ENCODE measurements at regions not wholly inside any gene's neighbourhood (a gene's known extent, or its start where the extent isn't known, plus 50 kb on each side); places are given as distances from the start of the nearest gene placed in this dataset.

DNA sequence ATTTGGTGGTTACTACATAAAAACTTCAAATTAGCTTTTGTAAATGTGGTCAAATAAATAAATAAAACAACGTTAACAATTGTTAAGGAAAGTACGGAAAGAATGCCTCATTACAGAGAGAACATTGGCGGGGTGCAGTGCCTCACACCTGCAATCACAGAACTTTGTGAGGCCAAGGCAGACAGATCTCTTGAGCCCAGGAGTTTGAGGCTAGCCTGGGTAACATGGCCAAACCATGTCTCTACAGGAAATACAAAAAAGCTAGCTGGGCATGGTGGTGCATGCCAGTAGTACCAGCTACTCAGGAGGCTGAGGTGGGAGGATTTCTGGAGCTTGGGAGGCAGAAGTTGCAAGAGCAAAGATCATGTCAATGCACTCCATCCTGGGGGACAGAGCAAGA is 59.4 kb upstream of the VPREB1 start:
- TF ChIP-seq, protein P1, sequence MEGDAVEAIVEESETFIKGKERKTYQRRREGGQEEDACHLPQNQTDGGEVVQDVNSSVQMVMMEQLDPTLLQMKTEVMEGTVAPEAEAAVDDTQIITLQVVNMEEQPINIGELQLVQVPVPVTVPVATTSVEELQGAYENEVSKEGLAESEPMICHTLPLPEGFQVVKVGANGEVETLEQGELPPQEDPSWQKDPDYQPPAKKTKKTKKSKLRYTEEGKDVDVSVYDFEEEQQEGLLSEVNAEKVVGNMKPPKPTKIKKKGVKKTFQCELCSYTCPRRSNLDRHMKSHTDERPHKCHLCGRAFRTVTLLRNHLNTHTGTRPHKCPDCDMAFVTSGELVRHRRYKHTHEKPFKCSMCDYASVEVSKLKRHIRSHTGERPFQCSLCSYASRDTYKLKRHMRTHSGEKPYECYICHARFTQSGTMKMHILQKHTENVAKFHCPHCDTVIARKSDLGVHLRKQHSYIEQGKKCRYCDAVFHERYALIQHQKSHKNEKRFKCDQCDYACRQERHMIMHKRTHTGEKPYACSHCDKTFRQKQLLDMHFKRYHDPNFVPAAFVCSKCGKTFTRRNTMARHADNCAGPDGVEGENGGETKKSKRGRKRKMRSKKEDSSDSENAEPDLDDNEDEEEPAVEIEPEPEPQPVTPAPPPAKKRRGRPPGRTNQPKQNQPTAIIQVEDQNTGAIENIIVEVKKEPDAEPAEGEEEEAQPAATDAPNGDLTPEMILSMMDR (IDR thresholded peaks at IDR 0.05; ENCODE audit: control extremely low read depth in 1 of 3, insufficient read depth in 1 of 3, low read depth in 1 of 3, low read length in 3 of 3): no peak
- TF ChIP-seq SP1 (IDR thresholded peaks at IDR 0.05; ENCODE audit: low read depth, low read length) (no peak), EZH2 (IDR thresholded peaks at IDR 0.05; ENCODE audit: low read depth, low read length, severe bottlenecking) (no peak), ATF2 (IDR thresholded peaks at IDR 0.05; ENCODE audit: low read length) (no peak), JUN (IDR thresholded peaks at IDR 0.05; ENCODE audit: low read depth, low read length) (no peak), NRF1 (IDR thresholded peaks at IDR 0.05; ENCODE audit: low read depth, low read length) (no peak)
